GM21825 (cell line): ENCODE measurements at regions not wholly inside any gene's neighbourhood (a gene's known extent, or its start where the extent isn't known, plus 50 kb on each side); places are given as distances from the start of the nearest gene placed in this dataset.

Experiments used
- ATAC-seq: cut with Tn5 transposase; IDR thresholded peaks from one replicate; pipeline ENCODE4 v1.9.1; 2021; ENCODE audit warnings: mild to moderate bottlenecking, moderate library complexity; ENCODE audit not compliant: unreplicated experiment

DNA sequence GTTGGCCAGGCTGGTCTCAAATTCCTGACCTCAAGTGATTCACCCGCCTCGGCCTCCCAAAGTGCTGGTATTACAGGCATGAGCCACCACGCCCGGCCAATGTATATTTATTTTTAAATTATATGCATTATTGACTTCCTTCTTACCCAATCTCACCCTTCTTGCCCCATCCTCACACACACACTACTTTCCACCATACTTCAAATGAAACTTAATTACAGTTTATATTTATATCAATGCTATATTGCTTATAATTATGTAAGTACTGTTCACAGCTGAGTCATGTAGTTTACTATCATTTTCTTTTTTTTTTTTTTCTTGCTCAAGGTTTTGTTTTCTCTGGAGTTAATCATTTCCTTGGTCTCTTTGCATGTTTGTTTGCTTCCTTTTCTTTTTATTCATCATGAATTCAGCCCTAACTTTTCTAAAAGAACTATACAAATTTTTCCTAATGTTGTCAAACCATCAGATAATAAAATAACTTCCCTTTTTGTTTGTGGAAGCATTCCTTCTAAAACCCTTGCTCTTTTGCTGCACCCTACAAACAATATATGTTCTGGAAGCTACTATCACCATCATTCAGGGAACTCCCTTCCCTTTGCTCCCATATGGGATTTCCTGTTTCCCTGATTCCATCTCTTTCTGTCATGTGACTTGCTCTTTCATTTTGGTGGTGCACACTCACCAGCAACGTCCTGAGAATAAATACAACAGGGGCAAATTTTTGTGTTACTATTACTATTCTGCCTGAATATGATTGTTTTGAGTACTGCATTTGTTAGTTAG is 201.7 kb upstream of the SASH1 start:
- ATAC-seq, result no peak

DNA sequence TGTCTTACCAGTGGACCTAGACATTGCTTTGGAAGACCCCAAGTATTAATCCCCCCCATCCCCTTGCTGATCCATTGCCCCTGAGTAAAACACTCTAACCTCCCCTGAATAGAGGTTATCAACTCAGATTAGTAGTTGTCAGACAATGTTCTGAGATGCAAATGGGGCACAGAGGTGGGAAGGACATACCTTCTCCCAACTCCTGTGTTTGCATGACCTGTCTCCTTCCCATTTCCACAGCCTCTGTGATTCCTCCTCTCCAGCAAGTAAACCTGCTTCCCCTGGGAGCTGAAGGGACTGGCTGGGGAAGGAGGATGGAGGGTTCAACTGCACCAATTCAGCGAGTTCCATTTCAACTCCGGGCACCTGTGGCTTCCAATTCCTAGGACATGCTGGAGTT is 199.8 kb upstream of the SASH1 start:
- no peak for ATAC-seq

DNA sequence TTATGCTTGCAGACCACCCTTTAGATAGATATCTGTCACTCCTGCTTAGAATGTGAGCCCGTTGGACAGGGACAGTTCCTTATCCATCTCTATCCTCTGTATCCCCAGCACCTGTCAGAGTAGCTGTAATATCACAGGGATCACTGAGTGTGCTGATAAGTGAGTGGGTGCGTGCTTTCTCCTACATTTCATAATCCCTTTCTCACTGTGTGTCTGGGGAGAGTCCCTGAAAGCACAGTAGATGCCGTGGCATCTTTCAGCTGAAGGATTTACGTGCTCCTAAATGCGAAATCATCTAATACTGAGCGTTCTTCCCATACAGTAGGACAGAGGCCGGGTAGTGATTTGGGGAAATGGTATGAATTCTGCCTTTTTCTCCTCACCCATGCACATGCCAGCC is 198.9 kb upstream of the SASH1 start:
- ATAC-seq, result no peak

DNA sequence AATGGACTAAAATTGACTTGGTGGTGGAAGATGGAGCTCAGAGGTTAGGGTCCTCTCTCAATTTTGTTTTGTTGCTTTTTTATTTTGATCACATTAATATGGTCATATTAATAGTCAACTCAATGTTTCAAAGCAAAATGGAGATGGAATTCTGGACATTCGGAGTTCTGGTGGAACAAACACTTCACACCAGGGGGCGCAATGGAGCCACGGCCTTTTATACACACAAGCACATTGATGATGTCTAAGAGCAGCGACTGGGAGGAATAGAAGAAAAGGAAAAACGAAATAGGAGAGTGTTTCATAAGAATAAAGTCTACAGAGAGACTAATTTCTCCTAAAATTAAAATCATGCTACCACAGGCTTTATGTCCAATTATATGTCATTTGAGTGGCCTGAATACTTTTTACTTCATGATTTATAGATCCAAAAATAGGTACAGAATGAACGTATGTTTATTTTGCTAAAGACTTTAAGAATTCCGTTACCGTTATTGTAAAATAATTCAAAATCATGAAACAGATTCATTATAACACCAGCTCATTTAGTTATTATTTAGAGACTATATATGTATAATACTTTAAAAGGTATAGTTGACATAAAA is 197.6 kb upstream of the SASH1 start:
- peak; percentile 76 for ATAC-seq

DNA sequence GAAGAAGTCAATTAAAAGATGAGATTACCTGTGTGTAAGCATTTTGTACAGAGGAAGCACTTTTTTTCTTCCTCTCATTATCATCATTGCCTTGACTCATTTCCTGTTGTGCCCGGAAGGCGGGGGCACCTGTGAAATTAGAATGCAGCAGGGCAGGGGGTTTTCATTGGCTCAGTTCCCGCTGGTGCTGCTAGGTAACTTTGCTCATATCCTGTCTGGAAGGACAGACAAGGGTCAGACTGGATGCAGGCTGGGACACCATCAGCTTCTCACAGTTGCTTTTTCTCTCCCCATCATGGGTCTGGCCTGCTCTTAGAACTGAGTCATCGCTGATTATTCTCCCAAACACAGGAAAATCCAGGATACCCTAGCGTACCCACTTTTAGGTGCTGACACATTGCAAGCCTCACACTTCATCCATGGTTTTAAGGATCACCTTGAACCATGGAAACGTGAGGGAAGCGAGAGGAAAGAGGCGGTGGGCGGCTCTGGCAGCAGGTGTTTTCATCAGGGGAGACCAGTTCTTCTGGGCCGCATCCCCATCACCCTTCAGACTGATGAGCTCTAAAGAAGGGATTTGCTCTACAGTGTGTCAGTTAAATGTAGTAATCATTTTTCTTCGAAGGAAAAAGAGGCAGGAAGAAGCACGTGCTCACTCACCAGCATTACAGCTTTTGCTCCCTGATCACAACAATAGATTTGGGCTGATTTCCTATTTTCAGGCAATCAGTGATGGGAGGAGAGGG is 195.7 kb upstream of the SASH1 start:
- no peak for ATAC-seq

DNA sequence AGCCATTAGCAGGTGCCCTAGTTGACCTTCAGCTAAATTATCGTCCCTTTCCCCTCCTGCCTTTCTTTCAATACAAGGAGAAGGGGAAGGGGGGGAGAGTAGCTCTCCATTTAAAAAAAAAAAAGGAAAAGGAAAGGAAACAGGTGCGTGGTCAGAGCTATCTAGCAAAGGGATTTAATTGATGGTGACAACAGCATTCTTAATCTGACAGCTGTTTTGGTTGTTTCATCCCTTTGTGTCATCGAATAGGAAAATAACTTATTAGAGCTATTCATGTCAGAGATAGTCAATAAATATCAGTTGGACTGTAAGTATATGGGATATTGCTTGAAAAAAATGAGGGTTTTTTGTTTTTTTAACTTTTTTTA is 195.2 kb upstream of the SASH1 start:
- ATAC-seq, result no peak

DNA sequence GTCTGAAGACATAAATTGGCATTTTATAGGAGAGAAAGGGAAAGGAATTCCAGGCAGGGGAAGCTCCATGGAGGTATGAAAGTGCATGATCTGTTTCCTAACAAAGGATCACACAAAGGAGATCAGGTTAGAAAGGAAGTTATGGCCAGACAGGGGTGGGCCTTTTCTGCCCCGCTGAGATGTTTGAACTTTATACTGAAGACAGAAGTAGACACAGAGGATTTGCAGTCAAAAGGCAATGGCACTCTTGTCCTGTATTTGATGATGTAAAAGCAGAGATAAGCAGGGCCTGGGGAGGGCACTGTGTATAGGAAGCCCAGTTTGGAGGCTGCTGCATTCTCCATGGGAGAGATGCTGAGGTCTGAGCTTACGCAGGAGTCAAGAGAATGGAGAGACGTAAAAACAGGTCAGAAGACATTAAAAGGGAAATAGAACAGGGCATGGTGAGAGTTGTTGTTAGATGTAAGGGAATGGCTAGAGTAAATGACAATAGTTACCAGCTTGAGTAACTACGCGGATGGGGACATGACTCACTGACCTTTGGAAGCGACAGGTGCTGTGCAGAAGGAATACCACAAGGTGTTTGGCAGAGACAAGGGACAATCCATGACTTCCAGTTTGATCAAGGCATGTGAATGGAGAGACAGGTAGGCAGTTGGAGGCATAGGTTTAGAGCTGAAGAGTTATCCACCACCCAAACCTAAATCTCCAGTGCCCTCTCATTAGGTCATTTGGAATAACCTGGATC is 190.6 kb upstream of the SASH1 start:
- no peak for ATAC-seq

- ATAC-seq, result no peak
These were observed 188.0 kb upstream of the SASH1 start for GRCh38 chr6:148154668-148155067.

DNA sequence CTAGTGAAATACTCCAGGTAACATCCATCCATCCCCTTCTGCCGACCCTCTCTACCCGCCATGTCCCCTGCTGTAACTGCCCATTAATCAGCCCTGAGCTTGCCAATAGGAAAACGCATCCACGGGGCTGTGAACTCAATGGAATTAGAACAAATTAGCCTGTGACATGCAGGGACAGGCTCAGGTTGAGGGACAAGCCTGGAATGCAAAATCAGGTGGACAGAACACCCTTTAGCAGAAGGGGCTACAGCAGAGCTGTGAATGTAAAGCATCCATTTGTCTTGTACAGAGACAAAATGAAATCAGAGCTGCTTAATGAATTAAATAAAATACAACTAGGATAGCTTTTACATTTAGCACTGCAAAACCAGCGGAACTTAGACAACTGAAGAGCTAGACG is 187.3 kb upstream of the SASH1 start:
- ATAC-seq, result no peak

GRCh38 chr6:148157841-148158240 is 184.8 kb upstream of the SASH1 start:
- no peak for ATAC-seq

DNA sequence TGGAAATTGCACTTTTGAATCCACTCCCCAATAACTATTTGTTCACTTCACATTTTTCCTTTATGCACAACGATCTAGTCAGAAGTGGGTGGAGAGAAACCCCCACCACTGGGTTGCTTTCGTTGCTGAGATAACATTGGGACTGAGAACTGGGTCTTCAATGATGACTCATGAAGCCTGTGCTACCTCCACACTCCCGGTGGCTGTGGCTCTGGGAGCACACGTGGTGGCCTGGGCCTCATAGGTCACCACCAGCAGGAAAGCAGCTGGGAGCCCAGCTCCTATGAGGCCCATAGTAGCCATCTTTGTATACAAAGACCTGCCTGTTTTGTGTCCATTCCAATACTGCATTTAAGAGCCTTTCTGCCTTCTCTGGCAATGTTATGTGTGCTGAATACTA is 178.0 kb upstream of the SASH1 start:
- no peak for ATAC-seq

- ATAC-seq, result no peak
These were observed 176.2 kb upstream of the SASH1 start for GRCh38 chr6:148166339-148166968.

DNA sequence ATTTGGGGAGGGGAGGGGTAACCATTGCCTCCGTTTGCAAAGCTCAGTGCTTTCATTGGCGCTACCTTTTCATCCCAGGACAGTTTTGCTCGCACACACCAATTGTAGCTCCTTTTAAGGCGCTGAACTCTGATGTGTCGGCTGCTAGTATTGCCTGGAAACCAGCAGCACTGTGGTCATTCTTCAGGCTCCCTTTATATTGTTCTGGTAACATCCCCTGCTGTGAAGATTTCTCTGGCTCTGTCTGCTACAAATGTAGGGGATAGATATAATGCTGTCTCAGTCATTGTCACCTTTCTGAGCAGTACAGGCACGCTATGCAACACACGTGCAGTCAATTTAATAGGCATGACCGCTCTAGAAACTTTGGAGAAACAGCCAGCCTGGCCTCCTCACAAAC is 172.9 kb upstream of the SASH1 start:
- ATAC-seq, result no peak

DNA sequence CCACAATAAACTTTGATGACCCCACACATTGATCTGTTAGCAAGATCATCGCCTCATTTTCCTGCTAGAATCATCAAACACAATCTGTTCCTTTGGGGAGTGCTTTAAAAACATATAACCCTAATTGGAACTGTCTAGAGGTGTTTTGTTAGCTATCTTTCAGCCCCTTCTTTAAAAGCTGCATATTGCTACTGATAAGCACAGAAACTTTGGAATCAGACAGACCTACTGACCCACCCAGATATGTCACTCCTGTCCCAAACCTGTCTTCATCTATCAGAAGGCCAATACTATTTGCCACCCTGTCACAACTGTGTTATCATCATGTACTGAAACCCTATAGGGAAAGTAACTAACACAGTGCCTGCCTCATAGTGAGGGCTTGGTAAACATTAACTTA is 172.4 kb upstream of the SASH1 start:
- ATAC-seq, result no peak

- ATAC-seq, result no peak
These were observed 169.1 kb upstream of the SASH1 start for GRCh38 chr6:148173548-148173947.

- no peak for ATAC-seq
These were observed 167.0 kb upstream of the SASH1 start for GRCh38 chr6:148175550-148176188.

DNA sequence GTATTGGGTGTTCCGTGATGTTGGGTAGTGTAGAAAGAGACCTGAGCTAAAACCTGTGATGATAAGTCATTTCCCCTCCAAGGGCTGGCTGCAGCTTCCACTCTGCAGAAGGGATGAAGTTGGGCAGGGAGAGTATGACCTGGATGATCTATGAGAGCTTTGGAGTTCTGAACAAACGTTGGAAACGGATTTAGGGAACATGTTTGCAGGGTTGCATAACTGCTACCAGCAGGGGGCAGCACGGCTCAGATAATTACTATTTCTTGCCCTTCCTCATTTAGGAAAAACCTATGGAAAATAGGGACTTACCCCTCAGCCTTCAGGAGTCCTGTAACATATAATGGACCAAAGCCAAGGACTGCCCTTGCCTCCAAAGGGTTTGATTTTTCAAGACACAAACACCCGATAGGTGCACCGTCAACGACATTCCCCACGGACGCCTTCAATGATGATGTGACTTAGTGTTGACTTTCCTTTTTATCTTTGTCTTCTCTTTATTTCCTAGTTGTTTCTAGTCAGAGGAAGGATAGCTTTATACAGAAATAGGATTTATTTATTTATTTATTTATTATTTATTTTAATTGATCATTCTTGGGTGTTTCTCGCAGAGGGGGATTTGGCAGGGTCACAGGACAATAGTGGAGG is 164.9 kb upstream of the SASH1 start:
- no peak for ATAC-seq

DNA sequence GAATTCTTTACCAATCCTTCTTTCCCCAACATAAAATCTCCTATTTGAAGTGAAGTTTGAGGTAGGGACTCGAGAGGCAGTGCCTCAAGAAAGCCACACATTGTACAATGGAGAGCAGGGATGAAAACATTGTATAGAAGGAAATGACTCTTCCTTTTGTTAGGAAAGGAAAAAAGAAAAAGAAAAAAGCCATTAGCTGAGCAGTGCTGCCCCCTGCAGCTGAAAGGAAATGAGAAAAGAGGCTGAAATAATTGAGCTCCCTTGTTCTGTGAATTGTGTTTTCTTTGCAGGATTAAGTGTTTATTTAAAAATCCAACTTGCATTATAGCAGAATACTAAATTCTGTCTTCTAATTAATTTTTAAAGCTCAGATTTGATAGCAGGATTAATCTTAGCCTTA is 162.9 kb upstream of the SASH1 start:
- no peak for ATAC-seq

GRCh38 chr6:148182378-148182777 is 160.3 kb upstream of the SASH1 start:
- ATAC-seq, result no peak

DNA sequence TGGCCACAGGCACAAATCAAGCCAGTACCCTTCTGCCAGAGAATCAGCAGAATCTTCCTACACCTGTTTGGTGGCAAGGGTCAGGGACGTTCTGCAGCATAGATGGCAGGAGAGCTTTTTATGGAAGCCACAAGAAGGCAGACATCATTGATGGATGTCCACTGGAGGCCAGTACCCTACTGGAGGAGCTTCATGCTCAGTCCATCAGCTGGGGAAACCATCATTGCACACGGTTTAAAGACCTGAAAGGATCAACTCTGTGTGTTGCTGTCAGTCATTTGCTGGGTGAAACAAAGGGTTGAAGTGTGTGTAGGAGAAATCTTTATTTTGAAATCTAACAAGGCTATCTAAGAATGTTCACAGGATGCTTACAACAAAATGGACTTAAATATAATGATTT is 158.9 kb upstream of the SASH1 start:
- ATAC-seq, result no peak
